HCT116 (cell line): ENCODE measurements at regions not wholly inside any gene's neighbourhood (a gene's known extent, or its start where the extent isn't known, plus 50 kb on each side); places are given as distances from the start of the nearest gene placed in this dataset.

Experiments
- ATAC-seq: fragments of 200-7000 bp; cut with Tn5 transposase; 2 replicates; pipeline ENCODE4 v1.9.1; 2020; ENCODE audit warnings: mild to moderate bottlenecking, moderate library complexity
- BruUV-seq: library from RNA; stranded (reverse); fragments of 400-500 nt; replicated peaks from 2 replicates; lab custom pipeline; 2021; lab: Mats Ljungman, UMichigan
- CTCF ChIA-PET: fragments of 300-600 bp; sonication (Branson Sonifier 250); formaldehyde crosslinking; loops from one replicate; lab custom pipeline; 2021; ENCODE audit warnings: antibody characterized with exemption; lab: Charles Lee
- POLR2A ChIA-PET: fragments of 300-600, 350-600 bp; sonication (Branson Sonifier 250); formaldehyde crosslinking; loops from one replicate; lab custom pipeline; 2021; ENCODE audit warnings: antibody characterized with exemption; lab: Charles Lee
- RAD21 ChIA-PET, 2 experiments: fragments of 300-600 bp; sonication (Branson Sonifier 250); formaldehyde crosslinking; loops; one replicate each; lab custom pipeline; 2023; ENCODE audit warnings: low total read pairs in 2 of 2; ENCODE audit not compliant: uncharacterized antibody in 2 of 2, unreplicated experiment in 2 of 2, low non-redundant PET in 1 of 2; lab: Charles Lee
- DNase-seq: peaks from one replicate; pipeline ENCODE4 v3.0.0-alpha.2; 2010; ENCODE audit warnings: low read depth, low spot score
- H2AFZ ChIP-seq: fragments of 200-600 bp; shearing (Covaris generic), sonication (generic); 2 replicates; pipeline ENCODE4 v1.6.1; 2017; ENCODE audit warnings: low read depth, mixed run types, mixed read lengths, antibody characterized with exemption, low read length; ENCODE audit not compliant: poor library complexity, severe bottlenecking
- H3K27ac ChIP-seq: 2 replicates; pipeline ENCODE4 v1.5.1; 2012; ENCODE audit warnings: low read depth, low read length
- H3K27me3 ChIP-seq: fragments of 200-600 bp; sonication (generic); 2 replicates; pipeline ENCODE4 v1.6.1; 2016; ENCODE audit warnings: mixed run types, low read length, mixed read lengths; ENCODE audit not compliant: insufficient read depth
- H3K36me3 ChIP-seq, 2 experiments: fragments of 200-500 bp in 1 of 2; fragments of 200-600 bp in 1 of 2; sonication (Bioruptor generic) in 1 of 2; sonication (generic) in 1 of 2; 2 replicates each; pipeline versions ENCODE4 v1.5.1 to v1.6.1; 2014 to 2016; ENCODE audit warnings: low read length in 2 of 2, inconsistent platforms in 1 of 2, mixed read lengths in 1 of 2, mixed run types in 1 of 2; ENCODE audit not compliant: insufficient read depth in 2 of 2, control insufficient read depth in 1 of 2
- H3K4me1 ChIP-seq, 2 experiments: fragments of 200-600 bp in 1 of 2; sonication (generic) in 1 of 2; 2 replicates each; pipeline versions ENCODE4 v1.5.1 to v1.6.1; 2012 to 2017; ENCODE audit warnings: low read length in 2 of 2, inconsistent platforms in 1 of 2, mild to moderate bottlenecking in 1 of 2, mixed read lengths in 1 of 2, mixed run types in 1 of 2, moderate library complexity in 1 of 2; ENCODE audit not compliant: insufficient read depth in 2 of 2, control insufficient read depth in 1 of 2
- H3K4me2 ChIP-seq: fragments of 200-600 bp; sonication (generic); 2 replicates; pipeline ENCODE4 v1.6.1; 2017; ENCODE audit warnings: mixed run types, low read length, mixed read lengths
- H3K4me3 ChIP-seq, 2 experiments: fragments of 200-600 bp in 1 of 2; sonication (generic) in 1 of 2; replicated peaks in 1 of 2; 2 replicates each; pipeline ENCODE4 v1.5.1; 2011 to 2016; ENCODE audit warnings: low read length in 2 of 2, control low read depth in 1 of 2, low read depth in 1 of 2, mild to moderate bottlenecking in 1 of 2, mixed read lengths in 1 of 2, mixed run types in 1 of 2
- H3K79me2 ChIP-seq: fragments of 200-600 bp; sonication (generic); 2 replicates; pipeline ENCODE4 v1.6.1; 2017; ENCODE audit warnings: mild to moderate bottlenecking, mixed run types, low read length, moderate library complexity, mixed read lengths; ENCODE audit not compliant: insufficient read depth
- H3K9ac ChIP-seq: fragments of 200-600 bp; sonication (generic); 2 replicates; pipeline ENCODE4 v1.6.1; 2016; ENCODE audit warnings: low read length, mixed read lengths
- H3K9me2 ChIP-seq: fragments of 200-600 bp; sonication (generic), shearing (Covaris generic); 2 replicates; pipeline ENCODE4 v1.6.1; 2017; ENCODE audit warnings: mixed run types, mild to moderate bottlenecking, moderate library complexity; ENCODE audit not compliant: insufficient read depth
- H3K9me3 ChIP-seq, 2 experiments: fragments of 200-500 bp in 1 of 2; fragments of 200-600 bp in 1 of 2; sonication (Bioruptor generic) in 1 of 2; sonication (generic) in 1 of 2; 2 replicates each; pipeline ENCODE4 v1.6.1; 2014 to 2017; ENCODE audit warnings: low read length in 2 of 2, mixed read lengths in 2 of 2, inconsistent platforms in 1 of 2, low read depth in 1 of 2, mild to moderate bottlenecking in 1 of 2, mixed run types in 1 of 2, moderate library complexity in 1 of 2; ENCODE audit not compliant: control insufficient read depth in 1 of 2, insufficient read depth in 1 of 2
- H4K20me1 ChIP-seq: fragments of 200-600 bp; sonication (generic), shearing (Covaris generic); 2 replicates; pipeline ENCODE4 v1.6.1; 2017; ENCODE audit warnings: mixed run types, mild to moderate bottlenecking, moderate library complexity; ENCODE audit not compliant: insufficient read depth
- CBX3 ChIP-seq: IDR thresholded peaks from 2 replicates; pipeline ENCODE4 v1.6.1; 2012; ENCODE audit warnings: low read depth
- CEBPB ChIP-seq: IDR thresholded peaks from 2 replicates; pipeline ENCODE4 v1.6.1; 2012; ENCODE audit warnings: low read depth
- EZH2 ChIP-seq: fragments of 200-600 bp; sonication (generic); IDR thresholded peaks from 2 replicates; pipeline ENCODE4 v1.6.1; 2017; ENCODE audit warnings: antibody characterized with exemption, mixed run types
- FOSL1 ChIP-seq: IDR thresholded peaks from 2 replicates; pipeline ENCODE4 v1.6.1; 2012; ENCODE audit warnings: low read depth
- POLR2A ChIP-seq: IDR thresholded peaks from 2 replicates; pipeline ENCODE4 v1.7.0; 2011; ENCODE audit warnings: borderline replicate concordance; ENCODE audit not compliant: insufficient read depth, insufficient read length; ENCODE audit errors: extremely low read depth
- POLR2AphosphoS5 ChIP-seq: IDR thresholded peaks from 2 replicates; pipeline ENCODE4 v1.6.1; 2011; ENCODE audit warnings: mild to moderate bottlenecking, low read depth, low read length, moderate library complexity
- RAD21 ChIP-seq: IDR thresholded peaks from 2 replicates; pipeline ENCODE4 v1.6.1; 2012; ENCODE audit warnings: low read depth, mild to moderate bottlenecking
- SP1 ChIP-seq: IDR thresholded peaks from 2 replicates; pipeline ENCODE4 v1.6.1; 2012; ENCODE audit warnings: low read depth
- SRF ChIP-seq: IDR thresholded peaks from 2 replicates; pipeline ENCODE4 v1.6.1; 2012; ENCODE audit warnings: low read depth
- TCF7L2 ChIP-seq: IDR thresholded peaks from 2 replicates; pipeline ENCODE4 v1.7.0; 2011; ENCODE audit warnings: borderline replicate concordance, inconsistent platforms; ENCODE audit not compliant: insufficient read depth, insufficient read length; ENCODE audit errors: extremely low read depth
- ZFX ChIP-seq: fragments of 450-650 bp; IDR thresholded peaks from 2 replicates; pipeline ENCODE4 v1.6.1; 2017
- ZNF274 ChIP-seq: fragments of 200-500 bp; sonication (Bioruptor generic); IDR thresholded peaks from 2 replicates; pipeline ENCODE4 v1.6.1; 2014; ENCODE audit warnings: mild to moderate bottlenecking, low read depth, low read length, inconsistent platforms
- intact Hi-C: fragments of 100-400 bp; cut with micrococcal nuclease; formaldehyde crosslinking; loops from 2 replicates; pipeline ENCODE4 v1.10.0; 2022
- TF ChIP-seq, protein P1 (sequence below): IDR thresholded peaks from 2 replicates; pipeline ENCODE4 v1.6.1; 2011; ENCODE audit warnings: mild to moderate bottlenecking, low read length, moderate library complexity; ENCODE audit not compliant: insufficient replicate concordance; ENCODE audit errors: extremely low read depth

- TF ChIP-seq EZH2 (no peak), CEBPB (no peak), ZFX (no peak), SP1 (no peak), POLR2AphosphoS5 (no peak), POLR2A (no peak), TCF7L2 (no peak), CBX3 (no peak), FOSL1 (no peak), ZNF274 (no peak), RAD21 (no peak)
These were observed 68.0 kb upstream of the HIVEP1 start (continued) for GRCh38 chr6:11944111-11944510.

- H3K4me3 ChIP-seq = no peak overlapping the region
- H4K20me1 ChIP-seq = no peaks in the 10 kb centered on the region
- H3K4me2 ChIP-seq = no peak overlapping the region
- no peaks in the 10 kb centered on the region for H3K4me1 ChIP-seq
- RAD21 ChIA-PET = no interaction called here
- BruUV-seq = no TSS peak
- intact Hi-C loops = no loop called here
- H3K27me3 ChIP-seq = no peaks in the 10 kb centered on the region
- no peak overlapping the region for H2AFZ ChIP-seq
- CTCF ChIA-PET = no interaction called here
- no peaks in the 10 kb centered on the region for H3K9me2 ChIP-seq
- TF ChIP-seq SP1 (no peak), FOSL1 (no peak), TCF7L2 (no peak), ZNF274 (no peak), SRF (no peak), ZFX (no peak)
- TF ChIP-seq, protein P1, sequence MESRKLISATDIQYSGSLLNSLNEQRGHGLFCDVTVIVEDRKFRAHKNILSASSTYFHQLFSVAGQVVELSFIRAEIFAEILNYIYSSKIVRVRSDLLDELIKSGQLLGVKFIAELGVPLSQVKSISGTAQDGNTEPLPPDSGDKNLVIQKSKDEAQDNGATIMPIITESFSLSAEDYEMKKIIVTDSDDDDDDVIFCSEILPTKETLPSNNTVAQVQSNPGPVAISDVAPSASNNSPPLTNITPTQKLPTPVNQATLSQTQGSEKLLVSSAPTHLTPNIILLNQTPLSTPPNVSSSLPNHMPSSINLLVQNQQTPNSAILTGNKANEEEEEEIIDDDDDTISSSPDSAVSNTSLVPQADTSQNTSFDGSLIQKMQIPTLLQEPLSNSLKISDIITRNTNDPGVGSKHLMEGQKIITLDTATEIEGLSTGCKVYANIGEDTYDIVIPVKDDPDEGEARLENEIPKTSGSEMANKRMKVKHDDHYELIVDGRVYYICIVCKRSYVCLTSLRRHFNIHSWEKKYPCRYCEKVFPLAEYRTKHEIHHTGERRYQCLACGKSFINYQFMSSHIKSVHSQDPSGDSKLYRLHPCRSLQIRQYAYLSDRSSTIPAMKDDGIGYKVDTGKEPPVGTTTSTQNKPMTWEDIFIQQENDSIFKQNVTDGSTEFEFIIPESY = no peak
- no peaks in the 10 kb centered on the region for H3K36me3 ChIP-seq
- POLR2A ChIA-PET = no interaction called here
- DNase-seq = no peak
- no peaks in the 10 kb centered on the region for H3K79me2 ChIP-seq
- H3K9me3 ChIP-seq = no peaks in the 10 kb centered on the region
- no peak for ATAC-seq
- no peak overlapping the region for H3K27ac ChIP-seq
- no peak overlapping the region for H3K9ac ChIP-seq
These were observed 69.1 kb upstream of the HIVEP1 start for GRCh38 chr6:11943060-11943459.
